Stimulated activated CD8-positive, alpha-beta memory T cell treated with anti-CD3 and anti-CD28 coated beads, Interleukin-4, amount 100 ng/mL, for 1 hour (primary cell): ENCODE measurements at regions not wholly inside any gene's neighbourhood (a gene's known extent, or its start where the extent isn't known, plus 50 kb on each side); places are given as distances from the start of the nearest gene placed in this dataset.
"Not testable (repeated sequence)": the region's sequence is repeated elsewhere in the genome, so short reads cannot be mapped to it uniquely, and the experiment has no call there.

Source experiments
- DNase-seq, 2 donors: peaks; one replicate each; pipeline ENCODE4 v3.0.0-alpha.2; 2020; ENCODE audit warnings: low read depth in 2 of 2, low spot score in 1 of 2

DNA sequence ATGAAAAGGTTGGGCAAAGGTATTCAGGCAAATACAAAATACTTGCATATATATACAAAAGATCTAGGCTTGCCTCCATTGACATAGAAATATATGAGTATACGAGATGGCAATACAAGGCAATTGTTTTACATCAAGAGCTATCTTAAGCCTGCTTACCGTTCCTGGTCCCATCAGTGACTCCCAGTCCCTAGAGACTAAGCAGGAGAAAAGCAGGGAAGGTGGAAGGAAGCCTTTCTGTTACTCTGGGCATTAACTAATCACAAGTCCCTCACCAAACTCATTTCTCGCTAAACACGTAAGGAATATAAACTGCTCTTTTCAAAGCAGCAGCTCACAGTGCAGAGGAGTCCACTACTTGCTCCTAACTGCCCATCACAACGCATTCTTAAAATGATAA lies 125.2 kb downstream of the ZNF608 start:
- no peak for DNase-seq

DNA sequence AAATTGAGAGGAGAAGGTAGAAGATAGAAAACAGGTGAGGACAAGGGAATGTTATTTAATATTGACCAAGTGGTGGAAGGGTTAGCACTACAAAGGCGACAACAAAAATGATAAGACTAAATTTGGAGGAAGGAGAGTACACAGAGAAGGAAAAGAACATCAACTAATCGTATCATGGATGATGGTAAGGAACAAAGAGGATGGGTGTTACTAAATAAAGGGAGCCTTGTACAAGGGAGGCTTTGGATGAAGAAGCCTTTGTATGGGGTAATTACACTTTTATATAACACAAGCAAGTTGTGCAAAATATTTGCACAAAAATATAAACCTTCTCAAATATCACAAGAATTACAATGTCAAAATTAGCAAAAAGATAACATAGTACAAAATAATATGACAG lies 125.7 kb downstream of the ZNF608 start:
- no peak for DNase-seq

DNA sequence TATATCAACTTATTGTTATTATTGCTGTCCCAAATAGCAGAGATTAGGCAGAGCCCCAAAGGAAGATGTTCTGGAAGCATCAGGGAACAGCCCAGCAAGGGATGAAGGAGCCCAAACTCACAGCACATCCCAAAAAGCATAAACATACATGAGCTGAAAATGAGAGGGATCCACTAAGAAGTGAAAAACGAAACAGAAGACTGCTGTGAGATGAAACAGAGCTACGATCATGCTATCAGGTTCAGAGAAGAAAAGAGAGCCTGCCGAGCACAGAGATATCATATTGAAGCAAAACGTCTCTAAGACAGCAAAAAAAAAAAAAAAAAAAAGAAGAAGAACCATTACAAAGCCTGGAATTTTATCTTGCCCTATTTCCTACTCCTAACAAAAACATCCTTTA lies 127.3 kb downstream of the ZNF608 start:
- DNase-seq = no peak

DNA sequence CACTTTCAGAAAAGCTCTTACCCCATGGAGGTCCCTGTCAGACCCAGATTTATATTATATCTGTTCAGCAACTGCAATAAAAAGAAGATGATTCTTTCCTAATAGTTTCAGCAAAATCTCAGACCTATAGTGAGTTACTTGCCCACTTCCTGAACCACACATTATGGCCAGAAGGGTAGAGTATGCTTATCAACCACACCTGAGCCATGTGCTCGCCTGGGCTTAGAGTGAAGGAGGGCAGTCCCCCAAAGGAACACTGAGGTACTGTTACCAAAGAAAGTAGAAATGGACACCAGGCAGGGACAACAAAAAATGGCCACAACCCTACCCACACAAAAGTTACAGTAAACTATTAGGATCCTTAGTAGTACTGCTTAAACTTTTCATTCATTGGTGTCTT lies 128.7 kb downstream of the ZNF608 start:
- no peak for DNase-seq

DNA sequence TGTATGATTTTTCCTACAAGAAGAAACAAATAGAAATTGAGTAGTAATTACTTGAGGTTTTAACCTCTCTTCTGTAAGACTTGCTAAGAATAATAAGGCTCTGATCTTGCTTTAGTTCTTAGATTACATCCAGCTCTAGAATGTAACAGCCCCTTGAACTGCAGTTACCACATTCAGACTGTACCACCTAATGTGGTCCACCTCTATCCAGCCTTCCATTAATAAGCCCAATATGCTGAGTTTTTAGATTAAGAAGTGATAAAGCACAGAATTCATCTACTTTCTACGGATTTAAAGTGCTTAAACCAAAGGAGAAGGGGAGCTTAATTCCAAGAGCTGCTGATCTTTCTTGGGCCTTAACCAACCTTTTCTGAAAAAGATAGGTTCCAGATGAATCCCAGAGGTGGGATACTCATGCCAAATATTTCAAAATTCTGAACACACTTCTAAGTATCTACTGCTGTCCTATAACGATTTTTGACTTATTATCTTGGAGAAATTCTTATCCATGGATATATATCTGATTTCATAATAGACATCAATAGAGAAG lies 131.5 kb downstream of the ZNF608 start:
- no peak for DNase-seq

DNA sequence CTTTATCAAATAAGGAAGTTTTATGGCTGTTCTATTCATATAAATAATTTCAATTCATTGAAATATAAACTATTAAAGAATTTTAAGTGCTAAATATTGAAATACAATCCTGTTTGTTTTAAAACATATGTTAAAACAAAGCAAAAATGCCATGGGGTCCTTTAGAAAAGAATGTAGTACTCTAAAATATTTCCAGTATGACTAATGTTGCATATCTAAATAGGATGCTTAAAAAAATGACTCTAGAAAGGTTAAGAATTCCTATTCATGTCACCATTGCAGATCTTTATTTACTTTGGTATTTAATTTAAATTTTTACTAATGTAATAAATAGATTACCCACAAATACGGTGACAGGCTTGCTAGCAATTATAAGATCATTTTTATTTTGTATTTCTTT lies 132.3 kb downstream of the ZNF608 start:
- DNase-seq = no peak

DNA sequence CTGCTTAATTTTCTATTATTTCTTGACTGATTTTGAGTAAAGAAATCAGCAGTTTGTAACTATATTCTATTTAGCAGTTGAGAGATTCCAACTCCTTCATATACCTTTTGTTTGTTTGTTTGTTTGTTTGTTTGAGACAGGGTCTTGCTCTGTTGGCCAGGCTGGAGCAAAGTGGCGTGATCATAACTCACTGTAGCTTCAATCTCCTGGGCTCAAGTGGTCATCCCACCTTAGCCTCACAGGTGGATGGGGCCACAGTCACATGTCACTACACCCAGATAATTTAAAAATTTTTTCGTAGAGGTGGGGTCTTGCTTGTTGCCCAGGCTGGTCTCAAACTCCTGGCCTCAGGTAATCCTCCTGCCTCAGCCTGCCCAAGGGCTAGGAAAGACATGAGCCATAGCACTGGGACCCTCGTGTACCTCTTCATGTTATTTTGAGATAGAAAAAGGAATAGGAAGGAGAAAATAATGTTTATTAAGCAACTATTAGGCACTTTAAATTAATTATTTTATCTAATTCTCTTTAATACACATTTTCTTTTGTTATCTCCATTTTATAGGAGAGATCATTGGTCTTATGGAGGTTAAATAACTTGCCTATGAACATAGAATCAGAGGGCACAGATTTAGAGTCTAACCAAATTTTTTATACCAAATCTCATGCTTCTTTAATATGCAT lies 133.0 kb downstream of the ZNF608 start:
- no peak for DNase-seq

DNA sequence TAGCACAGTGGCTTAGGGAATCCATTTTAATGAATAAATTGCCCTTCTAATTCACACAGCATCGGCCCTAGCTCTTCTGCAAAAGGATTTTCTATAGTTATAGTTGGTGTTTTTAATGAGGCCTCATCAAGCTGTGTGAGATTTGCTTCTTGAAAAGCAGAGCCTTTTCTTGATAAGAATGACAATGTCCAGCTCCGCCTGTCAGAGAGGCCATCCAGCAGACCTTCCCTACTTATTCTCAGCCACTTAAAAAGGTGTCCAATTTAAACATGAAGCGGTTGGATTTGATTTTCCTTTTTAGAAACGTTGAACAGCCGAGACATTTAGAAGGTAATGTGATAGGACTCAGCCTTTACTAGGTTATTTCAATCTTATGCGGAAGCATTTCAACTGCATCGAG lies 134.4 kb downstream of the ZNF608 start:
- no peak for DNase-seq

DNA sequence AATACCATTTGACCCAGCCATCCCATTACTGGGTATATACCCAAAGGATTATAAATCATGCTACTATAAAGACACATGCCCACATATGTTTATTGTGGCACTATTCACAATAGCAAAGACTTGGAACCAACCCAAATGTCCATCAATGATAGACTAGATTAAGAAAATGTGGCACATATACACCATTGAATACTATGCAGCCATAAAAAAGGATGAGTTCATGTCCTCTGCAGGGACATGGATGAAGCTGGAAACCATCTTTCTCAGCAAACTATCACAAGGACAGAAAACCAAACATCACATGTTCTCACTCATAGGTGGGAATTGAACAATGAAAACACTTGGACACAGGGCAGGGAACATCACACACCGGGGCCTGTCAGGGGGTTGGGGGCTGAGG lies 135.2 kb downstream of the ZNF608 start:
- not testable (repeated sequence) for DNase-seq

DNA sequence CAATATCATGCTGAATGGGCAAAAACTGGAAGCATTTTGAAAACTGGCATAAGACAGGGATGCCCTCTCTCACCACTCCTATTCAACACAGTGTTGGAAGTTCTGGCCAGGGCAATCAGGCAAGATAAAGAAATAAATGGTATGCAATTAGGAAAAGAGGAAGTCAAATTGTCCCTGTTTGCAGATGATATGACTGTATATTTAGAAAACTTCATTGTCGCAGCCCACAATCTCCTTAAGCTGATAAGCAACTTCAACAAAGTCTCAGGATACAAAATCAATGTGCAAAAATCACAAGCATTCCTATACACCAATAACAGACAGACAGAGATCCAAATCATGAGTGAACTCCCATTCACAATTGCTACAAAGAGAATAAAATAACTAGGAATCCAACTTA lies 136.8 kb downstream of the ZNF608 start:
- DNase-seq = not testable (repeated sequence)

DNA sequence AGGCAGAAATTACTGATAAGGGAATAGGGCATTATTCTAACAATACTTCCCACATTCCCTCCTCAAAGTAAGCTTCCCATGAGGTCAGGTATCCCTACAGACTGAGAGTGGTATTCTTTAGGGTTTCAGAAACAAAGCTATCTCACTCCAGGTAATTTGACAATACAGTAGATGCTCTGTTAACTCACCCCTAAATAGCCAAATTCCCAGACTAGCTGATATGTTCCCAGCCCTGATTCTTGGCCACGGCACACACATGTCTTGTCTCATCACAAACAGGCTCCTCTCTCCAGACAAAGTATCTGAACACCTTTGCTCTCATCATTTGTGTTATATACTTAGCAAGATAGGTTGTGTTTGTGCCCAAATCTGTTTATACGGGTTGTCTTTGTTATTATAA lies 139.9 kb downstream of the ZNF608 start:
- DNase-seq = no peak

DNA sequence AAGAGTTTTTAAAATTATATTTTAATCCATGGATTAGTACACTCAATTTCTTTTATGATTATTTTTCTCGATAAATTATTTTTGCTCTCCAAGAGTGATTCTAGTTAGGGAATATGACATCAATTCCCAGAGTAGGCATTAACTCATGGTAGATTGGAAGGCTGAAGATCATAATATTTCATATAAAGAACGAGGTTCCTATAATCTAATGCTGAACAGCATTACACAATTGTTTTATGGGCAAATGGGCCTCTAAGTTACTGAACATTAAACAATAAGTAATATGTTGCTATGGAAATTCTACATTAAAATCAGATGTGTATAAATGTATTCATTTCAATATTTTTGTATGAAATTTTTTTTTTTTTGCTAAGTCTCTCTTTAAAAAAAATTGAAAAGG lies 140.3 kb downstream of the ZNF608 start:
- DNase-seq = no peak

DNA sequence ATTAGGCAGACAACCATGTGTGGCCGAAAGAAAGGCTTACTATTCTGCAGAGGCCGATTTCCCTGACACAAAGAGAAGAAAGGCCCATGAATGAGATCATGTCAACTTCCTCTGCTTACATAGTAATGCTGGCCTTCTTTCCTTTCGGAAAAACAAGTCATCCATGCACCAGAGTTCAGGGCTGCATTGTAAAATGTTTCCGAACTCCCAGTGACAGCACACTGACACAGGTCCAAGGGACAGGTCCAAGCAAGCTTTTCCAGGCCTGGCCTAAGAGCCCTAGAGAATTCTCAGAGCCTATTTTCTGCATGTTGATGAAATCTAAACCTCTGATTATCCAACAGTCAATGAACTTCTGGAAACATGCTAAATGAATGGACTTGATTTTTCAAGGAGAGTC lies 140.9 kb downstream of the ZNF608 start:
- no peak for DNase-seq

DNA sequence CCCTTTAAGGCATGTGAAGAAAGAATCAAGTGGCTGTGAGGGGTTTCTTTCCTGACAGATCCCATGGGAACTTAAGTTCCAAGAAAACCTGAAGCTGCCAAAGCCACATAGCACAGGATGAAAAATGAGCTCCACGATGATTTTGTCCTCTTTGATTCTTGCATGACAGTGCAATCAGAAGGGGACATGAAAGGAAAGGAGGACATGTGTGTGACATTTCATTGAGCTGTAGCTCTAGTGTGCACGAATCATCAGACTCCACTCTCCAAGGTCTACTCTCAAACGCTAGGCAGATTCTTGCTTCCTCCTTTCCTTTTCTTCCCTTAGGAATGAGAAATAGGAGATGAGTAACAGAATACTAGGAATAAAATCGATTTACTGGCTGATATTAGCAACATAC lies 142.0 kb downstream of the ZNF608 start:
- DNase-seq = no peak

DNA sequence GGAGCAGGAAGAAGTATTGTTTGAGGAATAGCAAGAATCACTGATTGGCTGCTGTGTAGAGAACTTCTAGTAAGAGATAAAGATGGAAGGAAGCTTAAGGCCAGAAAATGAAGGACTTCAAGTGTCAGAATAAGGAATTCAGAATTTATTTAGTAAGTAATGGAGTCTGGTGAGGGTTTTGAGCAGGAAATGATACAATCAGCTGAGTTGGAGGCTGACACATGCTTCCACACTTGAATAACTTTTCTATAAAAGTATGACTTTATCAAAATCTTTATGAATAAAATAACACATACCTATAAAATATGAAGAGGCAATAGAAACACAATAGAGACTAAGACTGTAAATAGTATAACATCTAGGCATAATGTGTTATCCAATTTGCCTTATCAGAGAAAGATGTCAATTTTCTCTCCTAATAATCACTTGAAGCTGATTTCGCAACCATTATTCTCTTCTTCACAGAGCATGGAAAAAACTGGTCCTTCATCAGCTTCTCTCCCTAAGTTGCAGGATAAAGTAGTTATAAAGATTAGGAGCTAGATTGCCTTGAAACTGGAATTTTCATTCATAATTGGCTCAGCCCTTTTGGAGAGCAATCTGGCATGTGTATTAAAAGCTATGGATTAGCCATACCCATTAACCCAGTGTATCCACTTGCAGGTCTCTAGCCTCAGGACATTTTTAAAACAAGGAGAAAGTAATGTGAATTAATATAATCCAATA lies 143.4 kb downstream of the ZNF608 start:
- no peak for DNase-seq

DNA sequence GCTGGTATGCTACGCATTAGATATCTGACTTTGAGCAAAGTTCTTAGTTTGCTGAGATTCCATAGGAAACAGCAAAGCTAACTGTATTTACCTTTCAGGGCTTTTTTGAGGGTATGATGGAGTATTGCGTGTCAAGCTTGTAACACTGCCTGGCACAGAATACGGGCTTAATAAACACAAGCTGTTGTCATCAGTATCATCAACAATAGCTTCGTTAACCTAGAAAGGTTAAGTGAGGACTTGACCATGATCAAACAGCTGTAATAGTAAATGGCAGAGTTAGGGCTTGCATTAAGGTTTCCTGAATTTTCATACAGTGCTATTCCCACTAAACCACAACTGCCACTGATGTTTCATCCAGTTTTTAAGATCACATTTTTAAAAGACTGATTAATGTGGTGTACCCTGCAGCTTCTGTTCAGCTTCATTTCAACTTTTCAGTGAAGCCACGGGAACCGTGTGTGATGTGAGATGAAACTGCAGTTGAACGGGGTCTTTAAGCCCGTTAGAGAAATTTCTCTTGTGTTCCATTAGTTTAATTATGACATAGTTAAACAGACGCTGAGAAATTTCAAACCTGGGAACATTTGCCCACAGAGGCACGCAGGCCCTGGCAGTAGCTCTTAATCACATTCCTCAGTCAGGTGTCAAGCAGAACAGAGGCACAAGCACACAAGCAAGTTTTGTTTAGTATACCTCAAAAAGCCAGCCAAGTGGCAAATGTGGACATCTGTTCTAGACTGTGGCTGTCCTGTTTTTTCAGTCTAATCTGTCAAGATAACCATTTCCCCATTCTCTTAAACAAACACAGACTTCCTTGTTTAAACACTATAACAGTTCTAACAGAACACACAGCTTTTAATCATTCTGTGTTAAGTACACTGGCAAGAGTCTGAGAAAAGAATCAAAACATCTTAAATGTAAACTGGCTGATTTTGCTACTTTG lies 147.1 kb downstream of the ZNF608 start:
- no peak for DNase-seq

DNA sequence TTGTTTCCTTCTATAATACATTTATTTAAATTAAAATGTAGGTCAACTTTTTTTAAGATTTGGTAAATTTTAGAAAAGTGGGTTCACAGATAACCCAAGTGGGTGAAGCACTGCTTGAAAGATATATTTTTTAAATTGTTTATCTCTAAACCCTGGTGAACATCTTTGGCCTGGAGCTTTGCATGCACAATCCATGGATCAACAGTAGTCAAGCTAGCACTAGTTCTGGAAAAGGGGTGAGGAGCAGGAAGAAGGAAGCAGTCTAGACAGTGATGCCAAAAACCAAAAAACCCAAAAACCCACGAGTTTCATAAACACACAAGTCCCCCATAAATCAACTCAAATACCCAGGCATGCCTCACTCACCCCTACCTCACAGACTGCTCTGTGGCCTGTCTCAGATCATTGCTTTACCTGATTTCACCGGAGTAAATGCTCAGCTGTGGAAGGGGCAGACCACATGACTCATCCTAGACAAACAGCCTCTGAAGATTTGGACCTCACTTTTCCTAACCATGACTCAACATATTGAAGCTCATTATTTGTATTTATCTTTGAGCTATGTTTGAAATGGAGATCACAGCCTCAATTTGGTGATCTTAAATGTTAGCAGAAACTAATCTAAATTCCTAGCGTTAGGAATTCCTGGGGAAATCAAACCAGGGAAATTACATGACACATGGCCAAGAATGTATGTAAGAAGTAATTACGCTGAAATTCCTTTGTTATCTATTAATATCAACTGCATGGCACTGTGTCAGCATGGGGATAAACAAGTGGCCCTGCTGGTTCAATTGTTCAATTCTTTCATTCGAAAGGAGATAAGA lies 149.6 kb downstream of the ZNF608 start:
- DNase-seq = no peak

DNA sequence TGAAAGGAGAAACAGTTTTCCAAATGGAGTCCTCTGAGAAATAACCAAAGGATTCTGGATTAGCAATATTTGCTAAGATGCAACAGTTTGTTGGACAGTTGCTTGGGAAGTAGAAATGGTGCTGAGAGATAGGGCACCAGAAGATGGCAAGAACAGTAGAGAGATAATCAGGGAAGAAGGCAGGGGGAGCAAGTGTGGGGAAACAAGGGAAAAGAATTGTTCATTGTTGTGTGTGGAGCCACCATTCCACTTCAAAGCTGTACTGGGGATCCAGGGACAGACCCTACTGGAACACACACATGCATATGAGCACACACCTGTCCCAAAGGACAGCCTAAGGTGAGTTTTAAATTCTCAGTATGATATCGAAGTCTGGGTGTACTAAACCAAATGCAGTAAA lies 152.5 kb downstream of the ZNF608 start:
- no peak for DNase-seq

DNA sequence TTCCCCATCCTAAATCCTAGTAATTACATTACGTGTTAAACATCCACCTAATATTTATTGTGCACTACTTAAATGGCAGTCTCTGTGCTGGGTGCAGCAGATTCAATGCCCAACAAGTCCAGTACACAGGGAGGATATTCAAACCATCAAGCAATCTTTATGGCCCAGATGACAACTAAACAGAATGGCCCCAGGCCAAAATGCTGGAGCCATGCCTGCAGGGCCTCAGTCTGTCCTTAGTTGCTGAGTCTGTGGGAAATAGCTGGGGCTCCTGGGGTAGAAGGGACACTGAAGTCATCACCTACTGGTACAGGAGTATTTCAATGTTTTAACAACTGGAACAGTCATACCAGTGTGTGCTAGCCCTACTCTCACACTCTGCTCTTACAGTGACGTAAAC lies 153.5 kb downstream of the ZNF608 start:
- no peak for DNase-seq

DNA sequence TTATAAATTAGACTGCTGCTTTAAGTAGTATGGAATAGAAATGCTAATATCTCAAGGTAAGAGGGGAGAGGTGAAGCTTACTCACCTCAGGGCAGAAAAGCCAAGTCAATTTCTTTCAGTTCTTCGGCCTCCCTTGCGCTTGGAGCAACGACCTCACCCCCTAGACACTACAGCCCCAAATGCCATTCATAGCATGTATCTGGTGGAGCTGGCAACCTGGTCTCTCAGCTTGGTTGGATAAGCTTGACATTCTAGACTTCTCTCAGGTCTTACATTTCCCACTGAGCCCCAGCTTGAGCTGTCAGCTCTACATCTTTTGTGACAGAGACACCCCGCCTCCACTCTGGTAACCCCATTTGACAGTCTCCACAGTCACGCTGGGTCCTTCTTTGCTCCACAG lies 154.9 kb downstream of the ZNF608 start:
- DNase-seq = no peak

DNA sequence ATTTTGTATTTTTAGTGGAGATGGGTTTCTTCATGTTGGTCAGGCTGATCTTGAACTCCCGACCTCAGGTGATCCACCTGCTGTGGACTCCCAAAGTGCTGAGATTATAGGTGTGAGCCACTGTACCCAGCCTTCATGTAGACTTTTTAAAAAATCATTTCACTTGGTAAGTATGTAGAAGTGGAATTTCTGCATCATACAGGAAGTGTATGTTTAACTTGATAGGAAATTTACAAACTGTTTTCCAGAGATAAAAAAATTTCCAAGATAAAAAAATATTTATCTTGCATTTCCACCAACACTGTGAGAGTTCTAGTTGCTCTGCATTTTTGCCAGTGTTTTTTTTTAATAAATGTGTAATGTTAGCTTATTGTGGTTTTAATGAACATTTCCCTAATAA lies 155.8 kb downstream of the ZNF608 start:
- no peak for DNase-seq
